ENCODE measurements at regions not wholly inside any gene's neighbourhood (a gene's known extent, or its start where the extent isn't known, plus 50 kb on each side); places are given as distances from the start of the nearest gene placed in this dataset.

DNA sequence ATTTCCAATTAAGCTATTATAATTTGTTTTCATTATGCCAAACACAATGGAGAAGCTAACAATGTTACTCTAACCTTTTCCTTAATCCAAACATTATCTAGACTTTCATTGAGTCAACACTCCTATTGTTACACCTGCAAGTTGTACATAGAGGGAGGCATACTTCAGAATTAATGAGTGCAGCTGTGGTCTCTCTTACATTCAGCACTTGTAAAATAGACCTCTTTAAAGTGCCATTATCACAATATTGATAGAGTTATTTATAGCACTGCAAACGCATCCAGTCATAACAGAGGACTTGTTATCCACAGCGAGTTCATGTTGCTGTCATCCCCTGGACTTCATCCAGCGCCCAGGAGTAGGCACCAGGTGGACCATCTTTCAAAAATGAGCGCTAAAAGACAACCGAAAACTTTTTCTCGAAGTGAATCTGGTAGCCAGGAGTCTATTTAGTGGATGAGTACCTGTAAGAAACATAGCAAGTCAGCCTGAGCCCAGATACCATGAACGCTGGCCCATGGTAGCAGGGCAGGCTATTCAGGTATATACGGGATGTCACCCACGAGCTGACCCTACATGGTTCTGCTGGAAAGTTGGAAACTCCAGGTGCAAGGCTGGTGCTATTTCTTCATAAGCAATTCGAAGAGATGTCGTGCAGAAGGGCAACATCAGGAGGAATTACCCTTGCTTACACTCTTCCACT is 70.6 kb upstream of the NFIA start:
- TF ChIP-seq POLR2A (IDR thresholded peaks at IDR 0.05) = no peak
- TF ChIP-seq, protein P1, sequence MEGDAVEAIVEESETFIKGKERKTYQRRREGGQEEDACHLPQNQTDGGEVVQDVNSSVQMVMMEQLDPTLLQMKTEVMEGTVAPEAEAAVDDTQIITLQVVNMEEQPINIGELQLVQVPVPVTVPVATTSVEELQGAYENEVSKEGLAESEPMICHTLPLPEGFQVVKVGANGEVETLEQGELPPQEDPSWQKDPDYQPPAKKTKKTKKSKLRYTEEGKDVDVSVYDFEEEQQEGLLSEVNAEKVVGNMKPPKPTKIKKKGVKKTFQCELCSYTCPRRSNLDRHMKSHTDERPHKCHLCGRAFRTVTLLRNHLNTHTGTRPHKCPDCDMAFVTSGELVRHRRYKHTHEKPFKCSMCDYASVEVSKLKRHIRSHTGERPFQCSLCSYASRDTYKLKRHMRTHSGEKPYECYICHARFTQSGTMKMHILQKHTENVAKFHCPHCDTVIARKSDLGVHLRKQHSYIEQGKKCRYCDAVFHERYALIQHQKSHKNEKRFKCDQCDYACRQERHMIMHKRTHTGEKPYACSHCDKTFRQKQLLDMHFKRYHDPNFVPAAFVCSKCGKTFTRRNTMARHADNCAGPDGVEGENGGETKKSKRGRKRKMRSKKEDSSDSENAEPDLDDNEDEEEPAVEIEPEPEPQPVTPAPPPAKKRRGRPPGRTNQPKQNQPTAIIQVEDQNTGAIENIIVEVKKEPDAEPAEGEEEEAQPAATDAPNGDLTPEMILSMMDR (IDR thresholded peaks at IDR 0.05) = no peak
- no peak overlapping the region for H3K4me3 ChIP-seq (ENCODE audit: low read depth, poor library complexity, severe bottlenecking)
- intact Hi-C loops (cut with DNase I; ENCODE audit: low total_unique reads) = no loop called here
- 82 to 88% methylated on average over 11 of the region's 11 CpGs for WGBS, 2 donors
- DNase-seq (ENCODE audit: low spot score in 2 of 2) = no peak

DNA sequence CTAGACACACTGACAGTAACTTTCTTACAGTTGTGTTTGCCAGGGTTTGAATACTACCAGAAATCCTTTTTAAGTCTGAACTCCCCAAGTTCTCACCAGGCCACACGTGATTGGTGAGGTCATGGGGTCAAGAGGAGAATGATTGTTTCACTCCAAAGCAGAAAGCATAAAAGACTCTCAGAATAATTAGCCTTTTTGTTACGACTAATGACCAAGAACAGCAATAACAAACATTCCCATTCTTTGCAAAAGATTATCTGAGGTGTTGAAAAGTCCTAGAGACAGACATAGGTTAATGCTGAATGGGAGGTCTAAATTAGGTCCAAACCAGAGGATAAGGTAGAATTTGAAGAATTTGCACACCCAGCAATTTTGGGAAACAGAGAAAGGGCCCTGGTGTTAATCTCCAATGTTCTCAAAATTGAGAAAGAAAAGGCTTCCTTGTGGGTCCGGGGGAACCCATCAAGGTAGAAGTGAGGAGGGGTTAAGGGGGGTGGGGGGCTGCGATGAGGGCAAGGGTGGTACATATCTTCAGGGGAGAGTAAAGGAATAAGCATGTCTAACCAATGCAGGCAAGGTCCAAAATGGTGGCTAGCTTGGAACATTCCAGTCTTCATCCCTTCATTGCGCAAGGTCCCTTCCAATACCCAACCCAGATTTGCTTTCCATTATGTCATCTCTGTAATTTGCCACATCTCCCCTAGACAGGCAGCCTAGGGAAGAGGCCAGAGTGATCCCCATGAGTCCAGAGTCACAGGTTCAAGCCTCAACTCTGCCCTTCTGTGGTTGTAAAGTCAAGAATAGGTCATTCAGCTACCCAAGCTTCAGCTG is 74.6 kb upstream of the NFIA start:
- TF ChIP-seq, protein P1 (IDR thresholded peaks at IDR 0.05) = no peak
- TF ChIP-seq POLR2A (IDR thresholded peaks at IDR 0.05) = no peak
- DNase-seq (ENCODE audit: low spot score in 2 of 2) = no peak
- 85 to 91% methylated on average over 5 of the region's 5 CpGs for WGBS, 2 donors
- H3K4me3 ChIP-seq (ENCODE audit: low read depth, poor library complexity, severe bottlenecking) = no peak overlapping the region
- intact Hi-C loops (cut with DNase I; ENCODE audit: low total_unique reads) = no loop called here

DNA sequence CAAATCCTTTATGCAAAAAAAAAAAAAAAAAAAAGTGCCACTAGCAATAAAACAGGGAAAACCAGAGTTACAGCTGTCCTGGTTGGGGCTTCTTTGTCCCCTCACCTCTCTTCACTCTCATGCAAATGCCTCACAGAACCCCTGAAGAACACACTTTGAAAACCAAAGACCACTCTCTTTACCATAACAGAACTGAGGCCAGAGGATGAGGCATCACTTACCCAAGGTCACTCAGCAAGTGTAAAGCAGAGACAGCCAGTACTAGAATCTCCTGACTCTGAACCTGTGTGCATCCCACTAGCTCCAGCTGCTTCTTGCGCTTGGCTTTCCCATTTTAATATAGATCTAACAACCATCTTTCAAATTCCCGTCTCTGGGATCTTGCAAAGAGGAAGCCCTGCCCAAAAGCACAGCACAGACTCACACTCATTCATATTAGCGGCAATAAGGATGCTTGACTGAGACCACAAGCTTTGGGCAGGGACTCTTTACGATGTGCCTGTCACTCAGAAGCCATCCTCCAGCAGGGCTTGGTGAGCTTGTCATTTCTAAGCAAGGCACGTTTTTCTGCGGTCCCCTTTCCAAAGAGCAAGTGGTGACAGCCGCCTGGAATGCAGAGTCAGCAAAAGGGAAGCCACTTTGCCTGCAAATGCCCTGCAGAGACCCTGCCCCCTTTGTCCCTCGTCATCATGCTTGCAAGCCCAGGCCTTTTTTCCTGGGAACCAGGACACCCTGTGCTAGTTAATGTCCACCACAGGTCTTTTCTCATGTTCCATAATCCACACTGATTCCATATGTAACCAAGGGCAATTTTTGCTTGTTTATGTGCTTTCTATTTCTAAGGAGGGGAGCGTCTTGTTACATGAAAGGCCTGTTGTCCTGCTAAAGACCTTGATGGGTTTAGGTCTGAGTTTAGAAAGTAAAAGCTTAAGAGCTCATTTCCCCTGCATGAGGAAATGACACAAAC is 76.5 kb upstream of the NFIA start:
- no peak overlapping the region for H3K4me3 ChIP-seq (ENCODE audit: low read depth, poor library complexity, severe bottlenecking)
- TF ChIP-seq POLR2A (IDR thresholded peaks at IDR 0.05) = no peak
- TF ChIP-seq, protein P1 (IDR thresholded peaks at IDR 0.05) = no peak
- intact Hi-C loops (cut with DNase I; ENCODE audit: low total_unique reads) = no loop called here
- WGBS, 2 donors = 77 to 78% methylated on average over 9 of the region's 9 CpGs
- DNase-seq (ENCODE audit: low spot score in 2 of 2) = no peak

DNA sequence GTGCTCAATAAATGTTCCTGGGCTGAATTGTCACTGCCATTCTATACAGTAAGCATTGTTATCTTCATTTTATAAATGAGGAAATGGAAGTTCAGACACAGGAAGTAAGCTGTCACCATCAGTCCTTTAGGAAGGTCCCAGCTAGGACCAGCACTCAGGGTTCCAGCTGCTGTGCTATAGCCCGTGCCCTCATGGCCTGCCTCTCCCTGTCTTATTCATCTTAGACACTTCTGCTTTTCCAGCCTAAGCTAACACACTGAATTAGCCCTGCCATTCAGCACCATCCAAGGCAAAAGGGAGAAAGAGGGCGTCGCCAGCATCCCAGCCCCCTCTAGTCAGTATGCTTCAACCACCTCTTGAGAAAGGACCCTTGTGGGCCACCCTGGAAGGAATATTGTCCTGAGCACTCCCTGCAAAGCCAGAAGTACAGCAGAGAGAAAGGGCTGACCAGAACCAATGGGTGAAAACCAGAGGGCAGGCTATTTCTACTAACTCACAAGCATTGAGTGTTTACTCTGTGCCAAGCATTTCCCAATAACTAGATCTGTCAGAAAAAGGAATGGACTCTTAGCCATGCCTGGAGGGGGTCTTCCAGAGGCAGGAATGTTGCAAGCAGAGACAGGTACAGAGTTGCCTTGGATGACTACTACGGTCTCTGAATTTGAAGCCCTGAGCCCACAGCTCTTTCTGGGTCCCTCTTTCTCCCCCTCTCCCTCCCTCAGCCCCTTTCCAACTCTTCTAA is 77.9 kb upstream of the NFIA start:
- no peak overlapping the region for H3K4me3 ChIP-seq (ENCODE audit: low read depth, poor library complexity, severe bottlenecking)

More for the DNA sequence above, 77.9 kb upstream of the NFIA start:
- TF ChIP-seq POLR2A (IDR thresholded peaks at IDR 0.05) = no peak
- TF ChIP-seq, protein P1 (IDR thresholded peaks at IDR 0.05) = no peak
- 64 to 69% methylated on average over 4 of the region's 4 CpGs for WGBS, 2 donors
- intact Hi-C loops (cut with DNase I; ENCODE audit: low total_unique reads) = no loop called here
- DNase-seq (ENCODE audit: low spot score in 2 of 2) = no peak

Measured in lower leg skin (tissue), 4 donors.